ENCODE measurements at regions not wholly inside any gene's neighbourhood (a gene's known extent, or its start where the extent isn't known, plus 50 kb on each side); places are given as distances from the start of the nearest gene placed in this dataset.
A peak's percentile ranks its signal among the peaks of the same experiment; 100 is the strongest.

DNA sequence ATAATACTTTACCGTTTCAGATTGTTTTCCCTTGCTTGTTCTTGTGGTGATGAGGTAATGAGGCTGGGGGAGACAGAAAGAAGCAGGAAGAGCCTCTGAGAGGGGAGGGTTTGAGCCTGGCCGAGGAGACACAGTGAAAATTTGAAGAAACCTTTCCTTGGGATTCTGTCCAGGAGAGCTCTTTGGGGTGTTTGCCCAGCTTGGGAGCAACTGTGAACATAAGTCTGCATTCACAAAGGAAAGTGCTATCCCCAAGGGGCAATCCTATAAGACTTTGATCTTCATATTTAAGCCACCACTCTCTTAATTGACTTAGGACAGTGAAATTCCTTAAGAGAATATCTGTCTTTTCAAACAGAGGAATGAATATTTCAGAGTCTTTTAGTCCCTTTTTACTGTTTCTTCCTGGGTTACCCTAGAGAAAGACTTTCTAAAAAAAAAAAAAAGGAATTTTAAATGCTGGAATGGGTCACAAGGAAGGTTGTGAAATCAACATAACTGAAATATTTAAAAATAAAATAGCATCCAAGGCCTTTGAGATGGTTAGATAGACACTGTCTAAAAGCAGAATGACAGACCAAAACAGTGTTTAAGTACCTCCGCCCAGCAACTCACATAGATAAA, 52.5 kb upstream of the STAM2 start:
- H3K4me3 ChIP-seq (ENCODE audit: low read length): peak overlapping the region; percentile 57
- no peaks in the 10 kb centered on the region for H3K36me3 ChIP-seq (ENCODE audit: control insufficient read depth, insufficient read depth, low read length, severe bottlenecking)
- H3K9ac ChIP-seq (ENCODE audit: low read length): peak overlapping the region; percentile 60
- H3K4me1 ChIP-seq (ENCODE audit: control insufficient read depth, insufficient read depth, low read length): peaks cover 28% of the 10 kb centered on the region
- peak; percentile 74 for DNase-seq (ENCODE audit: low read depth)
- H3K27me3 ChIP-seq (replicated peaks; ENCODE audit: control insufficient read depth, insufficient read depth, low read length): no peaks in the 10 kb centered on the region
- no peaks in the 10 kb centered on the region for H3K9me3 ChIP-seq (ENCODE audit: control insufficient read depth, low read length)

- no peaks in the 10 kb centered on the region for H3K27me3 ChIP-seq (replicated peaks; ENCODE audit: control insufficient read depth, insufficient read depth, low read length)
- DNase-seq (ENCODE audit: low read depth): no peak
- H3K9me3 ChIP-seq (ENCODE audit: control insufficient read depth, low read length): no peaks in the 10 kb centered on the region
- H3K9ac ChIP-seq (ENCODE audit: low read length): no peak overlapping the region
- no peak overlapping the region for H3K4me3 ChIP-seq (ENCODE audit: low read length)
- no peaks in the 10 kb centered on the region for H3K36me3 ChIP-seq (ENCODE audit: control insufficient read depth, insufficient read depth, low read length, severe bottlenecking)
- H3K4me1 ChIP-seq (ENCODE audit: control insufficient read depth, insufficient read depth, low read length): peaks cover 15% of the 10 kb centered on the region
These were observed 55.9 kb upstream of the STAM2 start for GRCh38 chr2:152231446-152231845.

DNA sequence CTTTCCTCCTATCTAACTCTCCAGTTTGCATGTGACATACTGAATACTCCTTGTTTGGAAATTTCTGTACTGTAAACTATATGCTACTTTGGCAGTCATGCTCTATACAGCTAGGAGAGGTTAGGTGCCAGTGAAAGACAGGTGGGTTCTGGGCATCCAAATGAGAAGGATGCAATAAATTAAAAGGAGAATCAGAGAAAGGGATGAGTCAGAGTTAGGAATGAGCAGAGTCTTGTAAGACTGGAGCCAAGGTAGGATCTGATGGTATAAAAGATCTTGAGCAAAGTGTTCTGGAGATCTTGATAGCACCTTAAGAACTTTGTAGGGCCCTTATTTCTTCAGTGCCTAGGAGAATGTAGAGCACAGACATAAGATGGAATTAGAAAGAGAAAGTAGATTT, 58.7 kb upstream of the STAM2 start:
- H3K9ac ChIP-seq (ENCODE audit: low read length): no peak overlapping the region
- no peaks in the 10 kb centered on the region for H3K36me3 ChIP-seq (ENCODE audit: control insufficient read depth, insufficient read depth, low read length, severe bottlenecking)
- no peak overlapping the region for H3K4me3 ChIP-seq (ENCODE audit: low read length)
- H3K9me3 ChIP-seq (ENCODE audit: control insufficient read depth, low read length): no peaks in the 10 kb centered on the region
- H3K27me3 ChIP-seq (replicated peaks; ENCODE audit: control insufficient read depth, insufficient read depth, low read length): no peaks in the 10 kb centered on the region
- H3K4me1 ChIP-seq (ENCODE audit: control insufficient read depth, insufficient read depth, low read length): no peaks in the 10 kb centered on the region
- DNase-seq (ENCODE audit: low read depth): no peak

DNA sequence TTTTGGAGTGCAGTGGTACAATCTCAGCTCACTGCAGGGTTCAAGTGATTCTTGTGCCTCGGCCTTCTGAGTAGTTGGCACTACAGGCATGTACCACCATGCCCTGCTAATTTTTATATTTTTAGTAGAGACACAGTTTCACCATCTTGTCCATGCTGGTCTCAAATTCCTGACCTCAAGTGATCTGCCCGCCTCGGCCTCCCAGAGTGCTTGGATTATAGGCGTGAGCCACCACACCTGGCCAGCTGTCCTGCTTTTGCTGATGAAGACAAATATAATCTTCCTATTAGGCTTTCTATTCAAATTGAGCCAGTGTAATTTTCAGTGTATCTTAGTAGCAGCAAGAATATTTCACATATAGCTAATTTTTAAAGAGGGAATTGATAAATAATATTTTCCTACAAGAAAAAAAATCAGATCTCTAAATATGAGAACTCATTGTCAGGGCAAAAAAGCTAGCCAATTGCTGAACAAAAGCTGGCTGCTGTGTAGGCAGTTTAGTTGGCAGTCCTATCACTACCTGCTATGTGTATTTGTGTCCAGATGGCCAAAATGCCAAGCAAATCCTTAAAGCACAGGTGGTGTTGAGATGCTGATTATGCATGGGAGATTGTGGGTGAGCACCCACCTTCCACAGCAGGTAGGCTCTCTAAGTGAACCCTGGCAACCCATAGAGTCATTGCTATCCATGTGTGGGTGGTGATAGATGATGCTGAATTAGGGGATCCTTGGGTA, 60.8 kb upstream of the STAM2 start:
- Histone ChIP-seq H3K27me3 (replicated peaks; ENCODE audit: control insufficient read depth, insufficient read depth, low read length) (no peaks in the 10 kb centered on the region), H3K9me3 (ENCODE audit: control insufficient read depth, low read length) (peaks cover 7% of the 10 kb centered on the region), H3K9ac (ENCODE audit: low read length) (no peak overlapping the region), H3K36me3 (ENCODE audit: control insufficient read depth, insufficient read depth, low read length, severe bottlenecking) (no peaks in the 10 kb centered on the region), H3K4me1 (ENCODE audit: control insufficient read depth, insufficient read depth, low read length) (no peaks in the 10 kb centered on the region), H3K4me3 (ENCODE audit: low read length) (no peak overlapping the region)
- DNase-seq (ENCODE audit: low read depth): no peak

GRCh38 chr2:152238016-152238415, 62.5 kb upstream of the STAM2 start:
- H3K4me1 ChIP-seq (ENCODE audit: control insufficient read depth, insufficient read depth, low read length): peaks cover under 1% of the 10 kb centered on the region
- DNase-seq (ENCODE audit: low read depth): no peak
- no peak overlapping the region for H3K4me3 ChIP-seq (ENCODE audit: low read length)
- no peaks in the 10 kb centered on the region for H3K27me3 ChIP-seq (replicated peaks; ENCODE audit: control insufficient read depth, insufficient read depth, low read length)
- H3K9me3 ChIP-seq (ENCODE audit: control insufficient read depth, low read length): peaks cover 7% of the 10 kb centered on the region
- no peak overlapping the region for H3K9ac ChIP-seq (ENCODE audit: low read length)
- no peaks in the 10 kb centered on the region for H3K36me3 ChIP-seq (ENCODE audit: control insufficient read depth, insufficient read depth, low read length, severe bottlenecking)

GRCh38 chr2:152240559-152241231, 65.1 kb upstream of the STAM2 start:
- DNase-seq (ENCODE audit: low read depth): no peak
- peaks cover 7% of the 10 kb centered on the region for H3K9me3 ChIP-seq (ENCODE audit: control insufficient read depth, low read length)
- H3K4me3 ChIP-seq (ENCODE audit: low read length): no peak overlapping the region
- peaks cover 14% of the 10 kb centered on the region for H3K4me1 ChIP-seq (ENCODE audit: control insufficient read depth, insufficient read depth, low read length)
- H3K36me3 ChIP-seq (ENCODE audit: control insufficient read depth, insufficient read depth, low read length, severe bottlenecking): no peaks in the 10 kb centered on the region
- no peak overlapping the region for H3K9ac ChIP-seq (ENCODE audit: low read length)
- H3K27me3 ChIP-seq (replicated peaks; ENCODE audit: control insufficient read depth, insufficient read depth, low read length): no peaks in the 10 kb centered on the region

GRCh38 chr2:152241948-152242729, 66.6 kb upstream of the STAM2 start:
- no peak overlapping the region for H3K4me3 ChIP-seq (ENCODE audit: low read length)
- DNase-seq (ENCODE audit: low read depth): no peak
- no peaks in the 10 kb centered on the region for H3K36me3 ChIP-seq (ENCODE audit: control insufficient read depth, insufficient read depth, low read length, severe bottlenecking)
- peaks cover 14% of the 10 kb centered on the region for H3K4me1 ChIP-seq (ENCODE audit: control insufficient read depth, insufficient read depth, low read length)
- H3K9ac ChIP-seq (ENCODE audit: low read length): no peak overlapping the region
- peaks cover 7% of the 10 kb centered on the region for H3K9me3 ChIP-seq (ENCODE audit: control insufficient read depth, low read length)
- no peaks in the 10 kb centered on the region for H3K27me3 ChIP-seq (replicated peaks; ENCODE audit: control insufficient read depth, insufficient read depth, low read length)

DNA sequence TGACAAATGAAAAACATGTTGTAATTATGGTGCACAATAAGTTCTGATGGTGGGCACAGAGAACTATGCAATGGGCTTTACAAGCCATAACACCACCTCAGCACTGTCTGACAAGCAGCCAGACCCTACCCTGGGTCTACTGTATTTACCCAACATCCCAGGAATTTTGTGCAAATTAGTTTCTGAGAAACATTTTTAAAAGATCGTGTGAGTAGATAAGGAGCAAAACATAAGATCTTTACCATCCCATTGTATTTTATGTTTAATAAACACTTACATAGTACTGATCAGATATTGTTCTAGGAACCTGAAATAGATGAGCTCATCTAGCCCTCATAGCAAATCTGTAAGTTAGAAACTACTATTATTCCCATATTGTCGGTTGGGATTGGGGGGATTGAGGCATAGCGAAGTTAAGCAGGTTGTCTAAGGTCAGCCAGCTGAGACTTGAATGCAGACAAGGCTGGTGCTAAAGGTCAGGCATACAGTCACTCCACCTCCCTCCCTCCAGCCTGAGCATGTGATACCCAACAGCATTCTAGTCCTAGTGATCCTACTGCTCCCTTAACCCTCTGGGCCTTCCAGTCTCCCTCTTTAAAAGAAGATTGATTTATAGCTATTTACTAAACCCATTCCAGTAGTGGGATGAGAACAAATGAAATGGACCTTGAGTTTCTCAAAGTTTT, 67.4 kb upstream of the STAM2 start:
- peaks cover 7% of the 10 kb centered on the region for H3K9me3 ChIP-seq (ENCODE audit: control insufficient read depth, low read length)
- no peaks in the 10 kb centered on the region for H3K27me3 ChIP-seq (replicated peaks; ENCODE audit: control insufficient read depth, insufficient read depth, low read length)
- H3K4me3 ChIP-seq (ENCODE audit: low read length): no peak overlapping the region
- peaks cover 14% of the 10 kb centered on the region for H3K4me1 ChIP-seq (ENCODE audit: control insufficient read depth, insufficient read depth, low read length)
- H3K9ac ChIP-seq (ENCODE audit: low read length): no peak overlapping the region
- no peaks in the 10 kb centered on the region for H3K36me3 ChIP-seq (ENCODE audit: control insufficient read depth, insufficient read depth, low read length, severe bottlenecking)
- no peak for DNase-seq (ENCODE audit: low read depth)

DNA sequence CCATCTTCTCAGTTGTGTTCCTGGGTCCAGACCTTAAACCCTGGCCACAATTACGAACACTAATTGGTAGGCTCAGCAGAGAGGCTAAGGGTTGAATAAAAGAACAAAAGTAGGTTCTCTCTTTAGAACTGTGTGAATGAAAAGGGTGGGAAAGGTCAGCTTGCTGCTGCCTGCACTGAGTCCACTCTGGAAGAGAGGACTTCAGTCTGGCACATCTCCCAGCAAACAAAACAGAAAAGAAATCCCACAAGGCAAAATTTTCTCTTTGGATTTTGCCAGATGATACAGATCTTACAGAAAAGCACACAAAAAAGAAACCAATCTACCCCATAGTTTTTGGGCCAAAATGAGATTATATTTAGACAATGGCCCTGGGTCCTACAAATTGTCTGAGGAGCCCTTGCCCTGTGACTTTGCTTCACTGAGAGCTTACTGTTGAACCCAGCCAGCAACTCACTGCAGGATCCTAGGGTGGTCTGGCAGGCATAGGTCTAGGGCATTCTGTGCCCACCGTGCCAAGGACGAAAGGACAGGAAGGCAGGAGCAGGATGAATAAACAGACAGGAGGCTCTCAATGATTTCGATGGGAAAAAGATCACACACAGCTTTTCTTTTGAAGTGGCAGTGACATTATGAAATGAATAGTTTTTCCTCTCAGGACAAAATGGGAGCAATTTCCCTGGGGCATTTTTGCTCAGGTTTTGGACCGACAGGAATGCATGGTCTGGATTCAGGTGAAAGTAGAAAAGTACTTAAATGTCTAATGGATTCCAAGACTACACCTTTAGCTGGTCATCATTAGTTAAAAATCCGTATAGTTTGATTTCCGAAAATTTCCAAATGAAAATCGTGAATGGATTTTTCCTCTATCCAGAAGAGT, 68.4 kb upstream of the STAM2 start:
- peaks cover 7% of the 10 kb centered on the region for H3K9me3 ChIP-seq (ENCODE audit: control insufficient read depth, low read length)
- H3K27me3 ChIP-seq (replicated peaks; ENCODE audit: control insufficient read depth, insufficient read depth, low read length): no peaks in the 10 kb centered on the region
- H3K9ac ChIP-seq (ENCODE audit: low read length): no peak overlapping the region
- DNase-seq (ENCODE audit: low read depth): no peak
- peaks cover 14% of the 10 kb centered on the region for H3K4me1 ChIP-seq (ENCODE audit: control insufficient read depth, insufficient read depth, low read length)
- H3K4me3 ChIP-seq (ENCODE audit: low read length): peak overlapping the region; percentile 8
- H3K36me3 ChIP-seq (ENCODE audit: control insufficient read depth, insufficient read depth, low read length, severe bottlenecking): no peaks in the 10 kb centered on the region

GRCh38 chr2:152245653-152246052, 70.1 kb upstream of the STAM2 start:
- Histone ChIP-seq H3K36me3 (ENCODE audit: control insufficient read depth, insufficient read depth, low read length, severe bottlenecking) (no peaks in the 10 kb centered on the region), H3K4me3 (ENCODE audit: low read length) (no peak overlapping the region), H3K9me3 (ENCODE audit: control insufficient read depth, low read length) (peaks cover 3% of the 10 kb centered on the region), H3K4me1 (ENCODE audit: control insufficient read depth, insufficient read depth, low read length) (peaks cover 14% of the 10 kb centered on the region), H3K27me3 (replicated peaks; ENCODE audit: control insufficient read depth, insufficient read depth, low read length) (no peaks in the 10 kb centered on the region), H3K9ac (ENCODE audit: low read length) (no peak overlapping the region)
- DNase-seq (ENCODE audit: low read depth): no peak
